Hepatocyte (in vitro differentiated cells): ENCODE measurements at regions not wholly inside any gene's neighbourhood (a gene's known extent, or its start where the extent isn't known, plus 50 kb on each side); places are given as distances from the start of the nearest gene placed in this dataset.
"Not testable (repeated sequence)": the region's sequence is repeated elsewhere in the genome, so short reads cannot be mapped to it uniquely, and the experiment has no call there.

Experiments used
- DNase-seq: peaks from one replicate; pipeline ENCODE4 v3.0.0-alpha.2; 2016; ENCODE audit warnings: low spot score
- H2AFZ ChIP-seq: fragments of 200-600 bp; sonication (generic); 2 replicates; pipeline ENCODE4 v1.6.0; 2016; ENCODE audit warnings: antibody characterized with exemption, mild to moderate bottlenecking
- H3K27ac ChIP-seq: fragments of 200-600 bp; sonication (generic); 2 replicates; pipeline ENCODE4 v1.5.1; 2016; ENCODE audit warnings: mild to moderate bottlenecking
- H3K27me3 ChIP-seq: fragments of 200-600 bp; sonication (generic); 2 replicates; pipeline ENCODE4 v1.6.1; 2016
- H3K36me3 ChIP-seq: fragments of 200-600 bp; sonication (generic); replicated peaks from 2 replicates; pipeline ENCODE4 v1.5.1; 2016; ENCODE audit warnings: low read depth; ENCODE audit not compliant: insufficient read depth
- H3K4me1 ChIP-seq: fragments of 200-600 bp; sonication (generic); 2 replicates; pipeline ENCODE4 v1.5.1; 2016; ENCODE audit warnings: mild to moderate bottlenecking, moderate library complexity; ENCODE audit not compliant: insufficient read depth
- H3K4me2 ChIP-seq: fragments of 200-600 bp; sonication (generic); 2 replicates; pipeline ENCODE4 v1.6.0; 2016
- H3K4me3 ChIP-seq: fragments of 200-600 bp; sonication (generic); 2 replicates; pipeline ENCODE4 v1.5.1; 2016; ENCODE audit warnings: mild to moderate bottlenecking
- H3K79me2 ChIP-seq: fragments of 200-600 bp; sonication (generic); 2 replicates; pipeline ENCODE4 v1.6.0; 2017; ENCODE audit warnings: mild to moderate bottlenecking
- H3K9me2 ChIP-seq: fragments of 200-600 bp; sonication (generic); replicated peaks from 2 replicates; pipeline ENCODE4 v1.6.0; 2017; ENCODE audit warnings: mild to moderate bottlenecking; ENCODE audit not compliant: insufficient read depth
- H3K9me3 ChIP-seq: fragments of 200-600 bp; sonication (generic); 2 replicates; pipeline ENCODE4 v1.5.1; 2016; ENCODE audit warnings: low read depth, mild to moderate bottlenecking
- H4K20me1 ChIP-seq: fragments of 200-600 bp; sonication (generic); 2 replicates; pipeline ENCODE4 v1.6.0; 2016; ENCODE audit warnings: mild to moderate bottlenecking; ENCODE audit not compliant: insufficient read depth, poor library complexity, severe bottlenecking
- CTCF ChIP-seq: fragments of 200-600 bp; sonication (generic); IDR thresholded peaks from 2 replicates; pipeline ENCODE4 v1.5.1; 2016; ENCODE audit warnings: antibody characterized with exemption, mild to moderate bottlenecking; ENCODE audit not compliant: poor library complexity
- EZH2 ChIP-seq: fragments of 200-600 bp; sonication (generic); IDR thresholded peaks from 2 replicates; pipeline ENCODE4 v1.6.1; 2016; ENCODE audit warnings: antibody characterized with exemption, mild to moderate bottlenecking, borderline replicate concordance
- EZH2phosphoT487 ChIP-seq: fragments of 200-600 bp; sonication (generic); IDR thresholded peaks from one replicate; pipeline ENCODE4 v1.6.1; 2018; ENCODE audit warnings: antibody characterized with exemption, mild to moderate bottlenecking, low read depth, moderate library complexity; ENCODE audit not compliant: unreplicated experiment, severe bottlenecking
- WGBS: methylation state at CpG from one replicate; pipeline ENCODE4 v1.1.6; 2016; ENCODE audit warnings: low lambda C conversion rate; ENCODE audit errors: missing lambda C conversion rate; 5-methylcytosine and 5-hydroxymethylcytosine counted together

- no peak overlapping the region for H3K4me3 ChIP-seq
- H4K20me1 ChIP-seq, result no peaks in the 10 kb centered on the region
- no peaks in the 10 kb centered on the region for H3K9me3 ChIP-seq
- no peaks in the 10 kb centered on the region for H3K79me2 ChIP-seq
- H3K36me3 ChIP-seq, result no peaks in the 10 kb centered on the region
- no peak overlapping the region for H3K4me2 ChIP-seq
- H3K4me1 ChIP-seq, result no peaks in the 10 kb centered on the region
- WGBS, result 87% methylated on average over 4 of the region's 4 CpGs
- no peak overlapping the region for H2AFZ ChIP-seq
- no peak for DNase-seq
- TF ChIP-seq EZH2phosphoT487 (no peak), EZH2 (no peak), CTCF (no peak)
- no peak overlapping the region for H3K27ac ChIP-seq
- H3K27me3 ChIP-seq, result no peaks in the 10 kb centered on the region
- H3K9me2 ChIP-seq, result no peaks in the 10 kb centered on the region
Measured at GRCh38 chr17:64749306-64749705, 87.2 kb upstream of the SMURF2 start.

- WGBS, result 91% methylated on average over 7 of the region's 7 CpGs
- Histone ChIP-seq H3K27me3 (no peaks in the 10 kb centered on the region), H3K4me2 (no peak overlapping the region), H3K4me3 (no peak overlapping the region), H3K9me3 (no peaks in the 10 kb centered on the region), H3K4me1 (no peaks in the 10 kb centered on the region), H3K9me2 (no peaks in the 10 kb centered on the region), H3K27ac (no peak overlapping the region), H2AFZ (no peak overlapping the region), H3K36me3 (no peaks in the 10 kb centered on the region), H4K20me1 (no peaks in the 10 kb centered on the region), H3K79me2 (no peaks in the 10 kb centered on the region)
- no peak for TF ChIP-seq EZH2
- TF ChIP-seq EZH2phosphoT487, result no peak
- TF ChIP-seq CTCF, result no peak
- DNase-seq, result no peak
Measured at GRCh38 chr17:64747938-64748540, 85.9 kb upstream of the SMURF2 start.

GRCh38 chr17:64742326-64742725, 80.2 kb upstream of the SMURF2 start:
- Histone ChIP-seq H3K9me3 (no peaks in the 10 kb centered on the region), H4K20me1 (no peaks in the 10 kb centered on the region), H3K4me2 (no peak overlapping the region), H3K27ac (no peak overlapping the region), H3K4me1 (no peaks in the 10 kb centered on the region), H3K79me2 (no peaks in the 10 kb centered on the region), H3K36me3 (no peaks in the 10 kb centered on the region), H2AFZ (no peak overlapping the region), H3K4me3 (no peak overlapping the region), H3K9me2 (no peaks in the 10 kb centered on the region), H3K27me3 (no peaks in the 10 kb centered on the region)
- DNase-seq, result no peak
- TF ChIP-seq EZH2, result no peak
- no peak for TF ChIP-seq EZH2phosphoT487
- no peak for TF ChIP-seq CTCF
- WGBS, result 92% methylated on average over 7 of the region's 7 CpGs

GRCh38 chr17:64741916-64742315, 79.8 kb upstream of the SMURF2 start:
- 71% methylated on average over 3 of the region's 3 CpGs for WGBS
- not testable (repeated sequence) for H2AFZ ChIP-seq, H3K4me2 ChIP-seq, DNase-seq, H3K4me3 ChIP-seq, H3K36me3 ChIP-seq, H3K27me3 ChIP-seq, H3K4me1 ChIP-seq, H4K20me1 ChIP-seq, H3K27ac ChIP-seq, H3K9me3 ChIP-seq, H3K9me2 ChIP-seq, H3K79me2 ChIP-seq
